BJ (cell line): ENCODE measurements at regions not wholly inside any gene's neighbourhood (a gene's known extent, or its start where the extent isn't known, plus 50 kb on each side); places are given as distances from the start of the nearest gene placed in this dataset.
A peak's percentile ranks its signal among the peaks of the same experiment; 100 is the strongest.

Source experiments
- CTCF ChIA-PET: fragments of 350-600 bp; formaldehyde crosslinking; extraction: SDS; loops from one replicate; lab custom pipeline; 2021; ENCODE audit warnings: antibody characterized with exemption, inconsistent platforms; lab: Yijun Ruan, JAX
- POLR2A ChIA-PET: fragments of 300-600 bp; sonication (Branson Sonifier 250); formaldehyde crosslinking; extraction: SDS; loops from one replicate; lab custom pipeline; 2021; ENCODE audit warnings: antibody characterized with exemption; lab: Charles Lee
- DNase-seq: peaks from one replicate; pipeline ENCODE4 v3.0.0-alpha.2; 2011; ENCODE audit warnings: low read depth
- H3K27me3 ChIP-seq: 2 replicates; pipeline ENCODE4 v1.6.0; 2011; ENCODE audit warnings: low read length; ENCODE audit not compliant: control insufficient read depth, insufficient read depth
- H3K36me3 ChIP-seq: 2 replicates; pipeline ENCODE4 v1.5.1; 2011; ENCODE audit warnings: low read length; ENCODE audit not compliant: control insufficient read depth, insufficient read depth
- H3K4me3 ChIP-seq: 2 replicates; pipeline ENCODE4 v1.5.1; 2011; ENCODE audit warnings: low read depth, mild to moderate bottlenecking, control low read depth, low read length
- CTCF ChIP-seq: IDR thresholded peaks from 2 replicates; pipeline ENCODE4 v1.5.1; 2011; ENCODE audit warnings: low read depth, mild to moderate bottlenecking, control low read depth, inconsistent platforms, low read length, moderate library complexity; ENCODE audit not compliant: insufficient read depth

GRCh38 chr13:31530922-31531321 lies 208.4 kb upstream of the RXFP2 start:
- Histone ChIP-seq H3K36me3 (no peaks in the 10 kb centered on the region), H3K4me3 (no peak overlapping the region), H3K27me3 (0 out of 2 replicates have a peak, but pooled peaks cover 1% of the 10 kb centered on the region)
- ChIA-PET CTCF (interaction anchor here (0.6 to 1.2 kb wide), 2 partner anchors 9 to 92 kb away, joined by 3 read pairs; no protein-coding TSS in a partner anchor), POLR2A (no interaction called here)
- no peak for TF ChIP-seq CTCF
- DNase-seq, result no peak

- ChIA-PET CTCF (interaction anchor here (0.6 to 3.5 kb wide), 28 partner anchors 10 to 362 kb away, joined by 3 to 37 read pairs (median 5); partner anchors contain the start of gene RXFP2), POLR2A (no interaction called here)
- Histone ChIP-seq H3K36me3 (no peaks in the 10 kb centered on the region), H3K4me3 (no peak overlapping the region), H3K27me3 (no peaks in the 10 kb centered on the region; the same call in 1 of the 2 replicates)
- DNase-seq, result no peak
- TF ChIP-seq CTCF, result no peak
Observed at GRCh38 chr13:31537052-31537451, 202.3 kb upstream of the RXFP2 start.

GRCh38 chr13:31538067-31539042 lies 201.0 kb upstream of the RXFP2 start:
- H3K27me3 ChIP-seq, result no peaks in the 10 kb centered on the region; the same call in 1 of the 2 replicates
- no peak overlapping the region for H3K4me3 ChIP-seq
- no peaks in the 10 kb centered on the region for H3K36me3 ChIP-seq
- ChIA-PET POLR2A (no interaction called here), CTCF (interaction anchor here (0.6 to 3.5 kb wide), 49 partner anchors 8 to 360 kb away, joined by 3 to 37 read pairs (median 5); partner anchors contain the start of gene RXFP2)
- no peak for DNase-seq
- peak; percentile 78 for TF ChIP-seq CTCF

- H3K27me3 ChIP-seq, result no peaks in the 10 kb centered on the region; the same call in 1 of the 2 replicates
- CTCF ChIA-PET, result interaction anchor here (0.6 to 1.4 kb wide), 6 partner anchors 33 to 258 kb away, joined by 3 to 8 read pairs (median 4); no protein-coding TSS in a partner anchor
- no peak for DNase-seq
- TF ChIP-seq CTCF, result no peak
- H3K4me3 ChIP-seq, result no peak overlapping the region
- H3K36me3 ChIP-seq, result no peaks in the 10 kb centered on the region
- POLR2A ChIA-PET, result no interaction called here
Observed at GRCh38 chr13:31540281-31540680, 199.0 kb upstream of the RXFP2 start.

GRCh38 chr13:31543190-31543589 lies 196.1 kb upstream of the RXFP2 start:
- DNase-seq, result no peak
- no peak for TF ChIP-seq CTCF
- no peak overlapping the region for H3K4me3 ChIP-seq
- ChIA-PET CTCF (no interaction called here), POLR2A (no interaction called here)
- H3K27me3 ChIP-seq, result no peaks in the 10 kb centered on the region
- H3K36me3 ChIP-seq, result no peaks in the 10 kb centered on the region
